OCI-LY1 (cell line): ENCODE measurements at regions not wholly inside any gene's neighbourhood (a gene's known extent, or its start where the extent isn't known, plus 50 kb on each side); places are given as distances from the start of the nearest gene placed in this dataset.

Experiments used
- H2AFZ ChIP-seq: fragments of 200-600 bp; sonication (generic), shearing (Covaris generic); 2 replicates; pipeline ENCODE4 v1.6.0; 2014; ENCODE audit warnings: antibody characterized with exemption, mild to moderate bottlenecking, low read length
- H3F3A ChIP-seq: fragments of 200-600 bp; sonication (generic), shearing (Covaris generic); 2 replicates; pipeline ENCODE4 v1.6.0; 2014; ENCODE audit warnings: mild to moderate bottlenecking, antibody characterized with exemption, low read length, moderate library complexity; ENCODE audit not compliant: insufficient read depth
- H3K27ac ChIP-seq: fragments of 200-600 bp; sonication (generic); 2 replicates; pipeline ENCODE4 v1.5.1; 2014; ENCODE audit warnings: low read length, mixed run types, mild to moderate bottlenecking, low read depth; ENCODE audit not compliant: poor library complexity, severe bottlenecking
- H3K27me3 ChIP-seq: fragments of 200-600 bp; sonication (generic); 2 replicates; pipeline ENCODE4 v1.6.0; 2014; ENCODE audit warnings: antibody characterized with exemption, mild to moderate bottlenecking, low read length, moderate library complexity; ENCODE audit not compliant: insufficient read depth
- H3K36me3 ChIP-seq: fragments of 200-600 bp; sonication (generic); 2 replicates; pipeline ENCODE4 v1.6.1; 2014; ENCODE audit warnings: mild to moderate bottlenecking, antibody characterized with exemption, low read length, moderate library complexity, mixed read lengths; ENCODE audit not compliant: insufficient read depth
- H3K4me1 ChIP-seq: fragments of 200-600 bp; sonication (generic); 2 replicates; pipeline ENCODE4 v1.5.1; 2014; ENCODE audit warnings: mild to moderate bottlenecking, low read length, moderate library complexity; ENCODE audit not compliant: insufficient read depth, severe bottlenecking
- H3K4me2 ChIP-seq: fragments of 200-600 bp; sonication (generic), shearing (Covaris generic); 2 replicates; pipeline ENCODE4 v1.6.1; 2014; ENCODE audit warnings: low read length
- H3K4me3 ChIP-seq: fragments of 200-600 bp; sonication (generic); 2 replicates; pipeline ENCODE4 v1.5.1; 2014; ENCODE audit warnings: low read length, low read depth, mild to moderate bottlenecking, mixed read lengths; ENCODE audit not compliant: poor library complexity, severe bottlenecking
- H3K79me2 ChIP-seq: fragments of 200-600 bp; shearing (Covaris generic); 2 replicates; pipeline ENCODE4 v1.6.1; 2016; ENCODE audit warnings: mixed run types, low read length, mixed read lengths; ENCODE audit not compliant: insufficient read depth
- H3K9ac ChIP-seq: fragments of 200-600 bp; sonication (generic), shearing (Covaris generic); 2 replicates; pipeline ENCODE4 v1.6.1; 2014; ENCODE audit warnings: mild to moderate bottlenecking, low read length, mixed read lengths
- H3K9me2 ChIP-seq: fragments of 200-600 bp; sonication (generic), shearing (Covaris generic); 2 replicates; pipeline ENCODE4 v1.6.1; 2014; ENCODE audit warnings: low read depth, mild to moderate bottlenecking, low read length, mixed read lengths
- H3K9me3 ChIP-seq: fragments of 200-600 bp; shearing (Covaris generic); 2 replicates; pipeline ENCODE4 v1.6.1; 2014; ENCODE audit warnings: low read length, mixed read lengths
- H4K20me1 ChIP-seq: fragments of 200-600 bp; sonication (generic), shearing (Covaris generic); 2 replicates; pipeline ENCODE4 v1.6.0; 2016; ENCODE audit warnings: mild to moderate bottlenecking, low read length; ENCODE audit not compliant: insufficient read depth
- EZH2 ChIP-seq: fragments of 200-600 bp; sonication (generic), shearing (Covaris generic); IDR thresholded peaks from 2 replicates; pipeline ENCODE4 v1.8.0; 2017; ENCODE audit warnings: borderline replicate concordance, mixed run types, mild to moderate bottlenecking, antibody characterized with exemption, low read length, moderate library complexity, mixed read lengths
- TF ChIP-seq, protein P1 (sequence below): fragments of 200-600 bp; sonication (generic), shearing (Covaris generic); IDR thresholded peaks from 2 replicates; pipeline ENCODE4 v1.5.1; 2017; ENCODE audit warnings: mild to moderate bottlenecking, antibody characterized with exemption, low read length, moderate library complexity, mixed read lengths

DNA sequence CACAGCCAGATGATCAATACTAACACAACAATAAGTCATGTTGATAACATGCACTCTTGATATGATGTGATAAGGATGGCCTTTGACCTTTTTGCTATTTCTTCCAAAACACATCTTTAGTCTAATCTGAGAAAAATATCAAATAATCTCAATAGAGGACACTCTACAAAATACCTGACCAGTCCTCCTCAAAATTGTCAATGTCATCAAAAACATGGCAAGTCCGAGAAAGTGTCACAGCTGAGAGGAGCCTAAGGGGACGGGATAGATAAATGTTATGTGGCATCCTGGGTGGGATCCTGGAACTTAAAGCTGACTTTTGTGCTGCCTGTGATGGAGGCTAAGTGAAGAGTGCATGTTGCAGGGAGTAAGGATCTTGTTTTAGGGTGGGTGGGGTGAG is 699.6 kb upstream of the ADAMTS16 start:
- H3K9me2 ChIP-seq: no peaks in the 10 kb centered on the region
- no peaks in the 10 kb centered on the region for H3K9me3 ChIP-seq

GRCh38 chr5:4442221-4442620 is 697.9 kb upstream of the ADAMTS16 start:
- Histone ChIP-seq H3K9ac (no peak overlapping the region), H3K4me2 (no peak overlapping the region)
- TF ChIP-seq EZH2: no peak
- TF ChIP-seq, protein P1, sequence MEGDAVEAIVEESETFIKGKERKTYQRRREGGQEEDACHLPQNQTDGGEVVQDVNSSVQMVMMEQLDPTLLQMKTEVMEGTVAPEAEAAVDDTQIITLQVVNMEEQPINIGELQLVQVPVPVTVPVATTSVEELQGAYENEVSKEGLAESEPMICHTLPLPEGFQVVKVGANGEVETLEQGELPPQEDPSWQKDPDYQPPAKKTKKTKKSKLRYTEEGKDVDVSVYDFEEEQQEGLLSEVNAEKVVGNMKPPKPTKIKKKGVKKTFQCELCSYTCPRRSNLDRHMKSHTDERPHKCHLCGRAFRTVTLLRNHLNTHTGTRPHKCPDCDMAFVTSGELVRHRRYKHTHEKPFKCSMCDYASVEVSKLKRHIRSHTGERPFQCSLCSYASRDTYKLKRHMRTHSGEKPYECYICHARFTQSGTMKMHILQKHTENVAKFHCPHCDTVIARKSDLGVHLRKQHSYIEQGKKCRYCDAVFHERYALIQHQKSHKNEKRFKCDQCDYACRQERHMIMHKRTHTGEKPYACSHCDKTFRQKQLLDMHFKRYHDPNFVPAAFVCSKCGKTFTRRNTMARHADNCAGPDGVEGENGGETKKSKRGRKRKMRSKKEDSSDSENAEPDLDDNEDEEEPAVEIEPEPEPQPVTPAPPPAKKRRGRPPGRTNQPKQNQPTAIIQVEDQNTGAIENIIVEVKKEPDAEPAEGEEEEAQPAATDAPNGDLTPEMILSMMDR: no peak

More for the DNA sequence above, 699.6 kb upstream of the ADAMTS16 start:
- Histone ChIP-seq H3K27ac (no peak overlapping the region), H3K79me2 (no peaks in the 10 kb centered on the region), H3K4me3 (no peak overlapping the region), H3K9ac (no peak overlapping the region), H3K4me1 (no peaks in the 10 kb centered on the region), H3K4me2 (no peak overlapping the region), H3K36me3 (no peaks in the 10 kb centered on the region), H3K27me3 (no peaks in the 10 kb centered on the region), H2AFZ (no peak overlapping the region), H4K20me1 (no peaks in the 10 kb centered on the region), H3F3A (no peaks in the 10 kb centered on the region)
- no peak for TF ChIP-seq EZH2
- TF ChIP-seq, protein P1: no peak

GRCh38 chr5:4447657-4448056 is 692.5 kb upstream of the ADAMTS16 start:
- H3K9ac ChIP-seq: no peak overlapping the region
- no peak overlapping the region for H3K27ac ChIP-seq
- no peaks in the 10 kb centered on the region for H4K20me1 ChIP-seq
- H3K9me2 ChIP-seq: no peaks in the 10 kb centered on the region
- no peak overlapping the region for H3K4me2 ChIP-seq
- H3K4me1 ChIP-seq: no peaks in the 10 kb centered on the region
- H3K36me3 ChIP-seq: no peaks in the 10 kb centered on the region
- H3K27me3 ChIP-seq: no peaks in the 10 kb centered on the region
- H3F3A ChIP-seq: no peaks in the 10 kb centered on the region
- H3K79me2 ChIP-seq: no peaks in the 10 kb centered on the region
- 0 out of 2 replicates have a peak, but pooled peaks cover 5% of the 10 kb centered on the region for H3K9me3 ChIP-seq
- TF ChIP-seq EZH2: no peak
- TF ChIP-seq, protein P1: no peak
- H3K4me3 ChIP-seq: no peak overlapping the region
- H2AFZ ChIP-seq: no peak overlapping the region

More at GRCh38 chr5:4442221-4442620, 697.9 kb upstream of the ADAMTS16 start:
- Histone ChIP-seq H3K79me2 (no peaks in the 10 kb centered on the region), H3K9me3 (0 out of 2 replicates have a peak, but pooled peaks cover 2% of the 10 kb centered on the region), H2AFZ (no peak overlapping the region), H4K20me1 (no peaks in the 10 kb centered on the region), H3K36me3 (no peaks in the 10 kb centered on the region), H3K27me3 (no peaks in the 10 kb centered on the region), H3F3A (no peaks in the 10 kb centered on the region), H3K4me1 (no peaks in the 10 kb centered on the region), H3K27ac (no peak overlapping the region), H3K4me3 (no peak overlapping the region), H3K9me2 (no peaks in the 10 kb centered on the region)
